ENCODE measurements at regions not wholly inside any gene's neighbourhood (a gene's known extent, or its start where the extent isn't known, plus 50 kb on each side); places are given as distances from the start of the nearest gene placed in this dataset.

DNA sequence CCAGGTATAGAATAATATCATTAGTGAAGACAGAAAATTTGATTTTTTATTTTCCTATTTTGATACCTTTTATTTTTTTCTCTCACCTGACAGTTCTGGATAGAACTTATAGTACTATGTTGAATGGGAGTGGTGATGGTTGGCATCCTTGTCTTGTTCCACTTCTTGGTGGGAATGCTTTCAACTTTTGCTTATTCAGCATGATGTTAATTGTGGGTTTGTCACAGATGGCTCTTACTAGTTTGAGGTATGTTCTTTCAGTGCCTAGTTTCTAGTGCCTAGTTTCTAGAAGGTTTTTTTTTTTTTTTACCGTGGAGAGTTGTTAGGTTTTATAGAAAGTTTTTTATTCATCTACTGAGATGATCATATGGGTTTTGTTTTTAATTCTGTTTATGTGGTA lies 516.3 kb upstream of the NOVA1 start:
- in situ Hi-C loops (cut with MboI; ENCODE audit: low pct_unique_long_range_greater_than_20kb, low sequenced_read_pairs, unreplicated experiment), result no loop called here
- TF ChIP-seq, protein P1, sequence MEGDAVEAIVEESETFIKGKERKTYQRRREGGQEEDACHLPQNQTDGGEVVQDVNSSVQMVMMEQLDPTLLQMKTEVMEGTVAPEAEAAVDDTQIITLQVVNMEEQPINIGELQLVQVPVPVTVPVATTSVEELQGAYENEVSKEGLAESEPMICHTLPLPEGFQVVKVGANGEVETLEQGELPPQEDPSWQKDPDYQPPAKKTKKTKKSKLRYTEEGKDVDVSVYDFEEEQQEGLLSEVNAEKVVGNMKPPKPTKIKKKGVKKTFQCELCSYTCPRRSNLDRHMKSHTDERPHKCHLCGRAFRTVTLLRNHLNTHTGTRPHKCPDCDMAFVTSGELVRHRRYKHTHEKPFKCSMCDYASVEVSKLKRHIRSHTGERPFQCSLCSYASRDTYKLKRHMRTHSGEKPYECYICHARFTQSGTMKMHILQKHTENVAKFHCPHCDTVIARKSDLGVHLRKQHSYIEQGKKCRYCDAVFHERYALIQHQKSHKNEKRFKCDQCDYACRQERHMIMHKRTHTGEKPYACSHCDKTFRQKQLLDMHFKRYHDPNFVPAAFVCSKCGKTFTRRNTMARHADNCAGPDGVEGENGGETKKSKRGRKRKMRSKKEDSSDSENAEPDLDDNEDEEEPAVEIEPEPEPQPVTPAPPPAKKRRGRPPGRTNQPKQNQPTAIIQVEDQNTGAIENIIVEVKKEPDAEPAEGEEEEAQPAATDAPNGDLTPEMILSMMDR (IDR thresholded peaks at IDR 0.05; ENCODE audit: extremely low read depth, insufficient read depth, missing control alignments), result no peak
- DNase-seq (ENCODE audit: low spot score), result no peak

GRCh38 chr14:27123162-27123561 lies 525.3 kb upstream of the NOVA1 start:
- in situ Hi-C loops (cut with MboI; ENCODE audit: low pct_unique_long_range_greater_than_20kb, low sequenced_read_pairs, unreplicated experiment), result no loop called here
- DNase-seq (ENCODE audit: low spot score), result no peak
- TF ChIP-seq, protein P1 (IDR thresholded peaks at IDR 0.05; ENCODE audit: extremely low read depth, insufficient read depth, missing control alignments), result no peak

GRCh38 chr14:27127838-27128237 lies 530.0 kb upstream of the NOVA1 start:
- TF ChIP-seq, protein P1 (IDR thresholded peaks at IDR 0.05; ENCODE audit: extremely low read depth, insufficient read depth, missing control alignments), result no peak
- in situ Hi-C loops (cut with MboI; ENCODE audit: low pct_unique_long_range_greater_than_20kb, low sequenced_read_pairs, unreplicated experiment), result no loop called here
- no peak for DNase-seq (ENCODE audit: low spot score)

DNA sequence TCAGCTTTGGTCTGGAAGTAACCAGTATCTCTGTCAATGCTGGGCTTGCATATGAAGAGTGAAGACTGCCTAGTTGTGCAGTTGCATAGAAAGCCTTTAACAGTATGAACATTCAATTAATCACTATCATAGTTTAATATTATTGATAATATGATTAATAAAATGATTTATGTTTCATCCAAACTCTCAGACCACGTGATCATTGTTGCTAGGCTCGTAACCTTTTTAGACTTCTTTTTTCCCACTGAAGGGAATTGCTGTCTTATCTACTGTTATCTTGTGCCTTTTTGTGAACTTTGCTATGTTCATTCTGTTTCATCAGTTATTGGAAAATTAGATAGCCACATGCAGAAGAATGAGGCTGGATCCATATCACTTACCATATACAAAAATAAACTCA lies 536.4 kb upstream of the NOVA1 start:
- in situ Hi-C loops (cut with MboI; ENCODE audit: low pct_unique_long_range_greater_than_20kb, low sequenced_read_pairs, unreplicated experiment), result no loop called here
- TF ChIP-seq, protein P1 (IDR thresholded peaks at IDR 0.05; ENCODE audit: extremely low read depth, insufficient read depth, missing control alignments), result no peak
- DNase-seq (ENCODE audit: low spot score), result no peak

DNA sequence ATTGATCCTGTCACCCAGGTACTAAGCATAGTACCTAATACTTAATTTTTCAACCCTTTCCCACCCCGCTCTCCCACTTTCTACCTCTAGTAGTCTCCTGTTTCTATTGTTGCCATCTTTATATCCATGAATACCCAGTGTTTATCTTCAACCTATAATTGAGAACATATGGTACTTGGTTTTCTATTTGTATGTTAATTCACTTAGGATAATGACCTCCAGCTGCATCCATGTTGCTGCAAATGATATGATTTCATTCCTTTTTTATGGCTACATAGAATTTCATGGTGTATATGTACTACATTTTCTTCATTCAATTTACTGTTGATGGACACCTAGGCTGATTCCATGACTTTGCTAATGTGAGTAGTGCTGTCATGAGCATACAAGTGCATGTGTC lies 547.3 kb upstream of the NOVA1 start:
- in situ Hi-C loops (cut with MboI; ENCODE audit: low pct_unique_long_range_greater_than_20kb, low sequenced_read_pairs, unreplicated experiment), result no loop called here

DNA sequence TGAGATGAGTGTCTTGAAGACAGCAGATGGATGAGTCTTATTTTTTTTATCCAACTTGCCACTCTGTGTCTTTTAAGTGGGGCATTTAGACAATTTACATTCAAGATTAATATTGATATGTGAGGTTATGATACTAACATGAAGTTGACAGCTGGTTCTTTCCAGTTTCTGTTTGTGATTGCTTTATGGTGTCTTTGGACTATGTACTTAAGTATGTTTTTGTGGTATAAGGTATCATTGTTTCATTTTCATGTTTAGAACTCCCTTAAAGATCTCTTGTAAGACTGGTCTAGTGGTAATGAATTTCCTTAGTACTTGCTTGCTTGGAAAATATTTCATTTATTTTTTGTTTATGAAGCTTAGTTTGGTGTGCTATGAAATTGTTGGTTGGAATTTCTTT lies 550.3 kb upstream of the NOVA1 start:
- in situ Hi-C loops (cut with MboI; ENCODE audit: low pct_unique_long_range_greater_than_20kb, low sequenced_read_pairs, unreplicated experiment), result no loop called here
- DNase-seq (ENCODE audit: low spot score), result no peak
- TF ChIP-seq, protein P1 (IDR thresholded peaks at IDR 0.05; ENCODE audit: extremely low read depth, insufficient read depth, missing control alignments), result no peak

More for the DNA sequence above, 547.3 kb upstream of the NOVA1 start:
- TF ChIP-seq, protein P1 (IDR thresholded peaks at IDR 0.05; ENCODE audit: extremely low read depth, insufficient read depth, missing control alignments), result no peak
- no peak for DNase-seq (ENCODE audit: low spot score)

DNA sequence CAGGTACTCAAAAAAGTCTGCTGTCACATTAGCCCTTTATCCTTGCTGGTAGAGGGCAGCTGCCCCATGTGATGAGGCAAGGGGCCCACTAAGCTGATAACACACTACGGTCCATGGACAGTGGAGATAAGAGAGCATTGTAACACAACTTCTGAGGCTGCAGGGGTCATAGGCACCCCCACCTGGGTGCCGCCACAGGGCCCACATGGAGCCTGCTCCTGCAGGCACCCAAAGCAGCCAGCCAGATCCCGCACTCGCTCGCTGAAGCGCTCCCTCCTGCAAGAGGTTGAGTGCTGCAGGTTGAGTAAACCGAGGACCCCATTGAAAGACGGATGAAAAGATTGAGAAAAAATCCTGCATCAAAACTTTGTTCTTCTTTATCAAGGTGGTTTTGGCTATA lies 566.3 kb upstream of the NOVA1 start:
- no peak for DNase-seq (ENCODE audit: low spot score)

More for the DNA sequence above, 566.3 kb upstream of the NOVA1 start:
- in situ Hi-C loops (cut with MboI; ENCODE audit: low pct_unique_long_range_greater_than_20kb, low sequenced_read_pairs, unreplicated experiment), result no loop called here
- TF ChIP-seq, protein P1 (IDR thresholded peaks at IDR 0.05; ENCODE audit: extremely low read depth, insufficient read depth, missing control alignments), result no peak
